ENCODE measurements at regions not wholly inside any gene's neighbourhood (a gene's known extent, or its start where the extent isn't known, plus 50 kb on each side); places are given as distances from the start of the nearest gene placed in this dataset.

GRCh38 chr5:2656206-2656605 lies 95.3 kb downstream of the IRX2 start:
- TF ChIP-seq CTCF (IDR thresholded peaks at IDR 0.05; ENCODE audit: borderline replicate concordance, extremely low read depth, low read length, poor library complexity, severe bottlenecking) (no peak), EZH2 (IDR thresholded peaks at IDR 0.05; ENCODE audit: borderline replicate concordance, low read depth, low read length, severe bottlenecking) (no peak)

All from DND-41 (cell line).